CD14-positive monocyte (primary cell): ENCODE measurements at regions not wholly inside any gene's neighbourhood (a gene's known extent, or its start where the extent isn't known, plus 50 kb on each side); places are given as distances from the start of the nearest gene placed in this dataset.

ENCODE experiments used
- DNase-seq, 3 donors: peaks; one replicate each; pipeline ENCODE4 v3.0.0-alpha.2; 2011 to 2022
- H2AFZ ChIP-seq: 2 replicates; pipeline ENCODE4 v1.6.0; 2012; ENCODE audit warnings: mild to moderate bottlenecking, low read depth, low read length, inconsistent platforms; ENCODE audit not compliant: insufficient read depth, poor library complexity, severe bottlenecking
- H3K27ac ChIP-seq, 2 donors: 1 replicate in 1 of 2; 2 replicates in 1 of 2; pipeline ENCODE4 v1.5.1; 2012 to 2013; ENCODE audit warnings: low read length in 2 of 2, control low read depth in 1 of 2, inconsistent platforms in 1 of 2, low read depth in 1 of 2, mild to moderate bottlenecking in 1 of 2
- H3K27me3 ChIP-seq, 2 donors: one replicate each; pipeline versions ENCODE4 v1.6.0 to v1.6.1; 2011 to 2013; ENCODE audit warnings: low read length in 2 of 2; ENCODE audit not compliant: control insufficient read depth in 2 of 2, insufficient read depth in 2 of 2
- H3K36me3 ChIP-seq, 2 donors: replicated peaks in 1 of 2; 1 replicate in 1 of 2; 2 replicates in 1 of 2; pipeline versions ENCODE4 v1.5.1 to v1.6.1; 2012 to 2013; ENCODE audit warnings: low read length in 2 of 2, control low read depth in 1 of 2, inconsistent platforms in 1 of 2, mild to moderate bottlenecking in 1 of 2; ENCODE audit not compliant: insufficient read depth in 2 of 2, control insufficient read depth in 1 of 2
- H3K4me1 ChIP-seq, 2 donors: 1 replicate in 1 of 2; 2 replicates in 1 of 2; pipeline versions ENCODE4 v1.5.1 to v1.6.1; 2012 to 2013; ENCODE audit warnings: low read length in 2 of 2, control low read depth in 1 of 2, inconsistent platforms in 1 of 2, mild to moderate bottlenecking in 1 of 2, moderate library complexity in 1 of 2; ENCODE audit not compliant: insufficient read depth in 2 of 2, control insufficient read depth in 1 of 2
- H3K4me2 ChIP-seq: replicated peaks from 2 replicates; pipeline ENCODE3; 2012; ENCODE audit warnings: low read length, moderate library complexity, mild to moderate bottlenecking; ENCODE audit not compliant: poor library complexity, severe bottlenecking; ENCODE audit errors: extremely low read depth
- H3K4me3 ChIP-seq, 3 experiments: fragments of 200-600 bp in 1 of 3; sonication (generic) in 1 of 3; replicated peaks in 1 of 3; 1 replicate in 2 of 3; 2 replicates in 1 of 3; pipeline ENCODE4 v1.5.1; 2011 to 2013; ENCODE audit warnings: low read length in 3 of 3, mild to moderate bottlenecking in 3 of 3, control low read depth in 2 of 3, low read depth in 2 of 3, inconsistent platforms in 1 of 3, moderate library complexity in 1 of 3
- H3K79me2 ChIP-seq: 2 replicates; pipeline ENCODE4 v1.6.0; 2012; ENCODE audit warnings: mild to moderate bottlenecking, control low read depth, inconsistent platforms, low read length, moderate library complexity; ENCODE audit not compliant: insufficient read depth
- H3K9ac ChIP-seq: 2 replicates; pipeline ENCODE4 v1.6.0; 2017; ENCODE audit warnings: low read length, mild to moderate bottlenecking; ENCODE audit not compliant: insufficient read depth, poor library complexity, severe bottlenecking
- H3K9me3 ChIP-seq, 2 donors: replicated peaks in 1 of 2; 1 replicate in 1 of 2; 2 replicates in 1 of 2; pipeline versions ENCODE4 v1.5.1 to v1.6.1; 2012 to 2013; ENCODE audit warnings: low read length in 2 of 2, control low read depth in 1 of 2; ENCODE audit not compliant: control insufficient read depth in 1 of 2, insufficient read depth in 1 of 2
- H4K20me1 ChIP-seq: 2 replicates; pipeline ENCODE4 v1.6.0; 2012; ENCODE audit warnings: mild to moderate bottlenecking, low read length, control low read depth, moderate library complexity; ENCODE audit not compliant: insufficient read depth
- H3K27ac Mint-ChIP-seq, 7 donors: one replicate each; pipeline ENCODE4 v1.8.0; 2020; ENCODE audit warnings: mild to moderate bottlenecking in 7 of 7, mixed read lengths in 7 of 7, moderate library complexity in 6 of 7, inconsistent platforms in 2 of 7
- H3K27me3 Mint-ChIP-seq, 3 donors: one replicate each; pipeline ENCODE4 v1.8.0; 2021 to 2022; ENCODE audit warnings: low read depth in 3 of 3, mild to moderate bottlenecking in 3 of 3, mixed read lengths in 3 of 3, moderate library complexity in 3 of 3, inconsistent platforms in 1 of 3
- H3K36me3 Mint-ChIP-seq, 2 donors: one replicate each; pipeline ENCODE4 v1.8.0; 2020; ENCODE audit warnings: mixed read lengths in 2 of 2, inconsistent platforms in 1 of 2, mild to moderate bottlenecking in 1 of 2
- H3K4me1 Mint-ChIP-seq: one replicate; pipeline ENCODE4 v1.8.0; 2020; ENCODE audit warnings: mild to moderate bottlenecking, mixed read lengths
- H3K4me3 Mint-ChIP-seq, 2 donors: one replicate each; pipeline ENCODE4 v1.8.0; 2020; ENCODE audit warnings: mild to moderate bottlenecking in 2 of 2, mixed read lengths in 2 of 2, moderate library complexity in 1 of 2
- H3K9me3 Mint-ChIP-seq, 7 donors: one replicate each; pipeline ENCODE4 v1.8.0; 2020 to 2022; ENCODE audit warnings: mixed read lengths in 7 of 7, mild to moderate bottlenecking in 6 of 7, moderate library complexity in 6 of 7, inconsistent platforms in 2 of 7
- CTCF ChIP-seq: fragments of 200-600 bp; IDR thresholded peaks from one replicate; pipeline ENCODE4 v1.8.0; 2022; ENCODE audit warnings: antibody characterized with exemption, mild to moderate bottlenecking
- WGBS: methylation state at CpG from one replicate; pipeline ENCODE4 v1.1.5; 2013; ENCODE audit warnings: missing lambda C conversion rate; ENCODE audit not compliant: insufficient coverage; 5-methylcytosine and 5-hydroxymethylcytosine counted together
- intact Hi-C, 2 donors: fragments of 100-400 bp; cut with micrococcal nuclease; formaldehyde crosslinking; loops; one replicate each; pipeline versions ENCODE4 v1.15.0 to v1.15.1; 2023

- Mint-ChIP-seq H3K27ac (no peak overlapping the region), H3K27me3 (no peaks in the 10 kb centered on the region), H3K4me1 (no peaks in the 10 kb centered on the region), H3K36me3 (no peaks in the 10 kb centered on the region), H3K4me3 (no peak overlapping the region), H3K9me3 (peaks cover 0 to 5% (median 0%) of the 10 kb centered on the region in 7 donors)
- no peak overlapping the region for H3K4me2 ChIP-seq
- H3K79me2 ChIP-seq = no peaks in the 10 kb centered on the region
- no peaks in the 10 kb centered on the region for H4K20me1 ChIP-seq
- intact Hi-C loops = no loop called here
- no peak overlapping the region for H3K9ac ChIP-seq
- no peak for TF ChIP-seq CTCF
- H3K9me3 ChIP-seq = no peaks in the 10 kb centered on the region
- no peak overlapping the region for H3K4me3 ChIP-seq
- no peak overlapping the region for H3K27ac ChIP-seq
- no peak overlapping the region for H2AFZ ChIP-seq
- no peaks in the 10 kb centered on the region for H3K36me3 ChIP-seq
- no peaks in the 10 kb centered on the region for H3K4me1 ChIP-seq
- no peaks in the 10 kb centered on the region for H3K27me3 ChIP-seq
- DNase-seq = no peak
Measured at GRCh38 chr10:111725050-111725449, 458.5 kb downstream of the GPAM start.

- no peaks in the 10 kb centered on the region for H3K4me1 ChIP-seq
- Mint-ChIP-seq H3K4me3 (no peak overlapping the region), H3K27ac (no peak overlapping the region), H3K36me3 (no peaks in the 10 kb centered on the region), H3K9me3 (peaks cover 0 to 8% (median 4%) of the 10 kb centered on the region in 7 donors), H3K4me1 (no peaks in the 10 kb centered on the region), H3K27me3 (peaks cover 0 to 2% (median 0%) of the 10 kb centered on the region in 3 donors)
- H3K27me3 ChIP-seq = no peaks in the 10 kb centered on the region
- H3K9ac ChIP-seq = no peak overlapping the region
- no peak for DNase-seq
- no peaks in the 10 kb centered on the region for H3K79me2 ChIP-seq
- no peak overlapping the region for H3K4me2 ChIP-seq
- H3K4me3 ChIP-seq = no peak overlapping the region
- no peaks in the 10 kb centered on the region for H3K9me3 ChIP-seq
- no peak for TF ChIP-seq CTCF
- intact Hi-C loops = no loop called here
- H3K27ac ChIP-seq = no peak overlapping the region
- H2AFZ ChIP-seq = no peak overlapping the region
- no peaks in the 10 kb centered on the region for H3K36me3 ChIP-seq
- no CpG with 5 or more reads among the region's 1 CpG for WGBS
- H4K20me1 ChIP-seq = no peaks in the 10 kb centered on the region
Measured at GRCh38 chr10:111732166-111732785, 451.3 kb downstream of the GPAM start.
